Lower lobe of right lung (tissue), 2 donors: ENCODE measurements at regions not wholly inside any gene's neighbourhood (a gene's known extent, or its start where the extent isn't known, plus 50 kb on each side); places are given as distances from the start of the nearest gene placed in this dataset.
"Not testable (repeated sequence)": the region's sequence is repeated elsewhere in the genome, so short reads cannot be mapped to it uniquely, and the experiment has no call there.

Experiments used
- ATAC-seq, 2 donors: fragments of 200-7000 bp; cut with Tn5 transposase; one replicate each; pipeline ENCODE4 v1.9.1; 2020 to 2022; ENCODE audit warnings: mild to moderate bottlenecking in 2 of 2, moderate library complexity in 2 of 2
- DNase-seq: peaks from one replicate; pipeline ENCODE4 v3.0.0-alpha.2; 2020
- H3K27ac ChIP-seq: fragments of 200-600 bp; one replicate; pipeline ENCODE4 v1.8.0; 2022
- H3K27me3 ChIP-seq: fragments of 200-600 bp; one replicate; pipeline ENCODE4 v1.8.0; 2022; ENCODE audit warnings: low read depth
- H3K36me3 ChIP-seq: fragments of 200-600 bp; one replicate; pipeline ENCODE4 v1.8.0; 2022; ENCODE audit warnings: mild to moderate bottlenecking
- H3K4me1 ChIP-seq: fragments of 200-600 bp; one replicate; pipeline ENCODE4 v1.8.0; 2022
- H3K4me3 ChIP-seq: fragments of 200-600 bp; one replicate; pipeline ENCODE4 v1.8.0; 2022; ENCODE audit warnings: mild to moderate bottlenecking
- H3K9me3 ChIP-seq: fragments of 200-600 bp; one replicate; pipeline ENCODE4 v1.8.0; 2022
- CTCF ChIP-seq: fragments of 200-600 bp; IDR thresholded peaks from one replicate; pipeline ENCODE4 v1.8.0; 2022; ENCODE audit warnings: antibody characterized with exemption, mild to moderate bottlenecking
- intact Hi-C: fragments of 100-400 bp; cut with DNase I; formaldehyde crosslinking; loops from one replicate; pipeline ENCODE4 v1.11.0; 2022
- donor health status: DM: no; HTN: yes; CAD: no; lungs with severe emphysema.

GRCh38 chr5:174558190-174558589 is 166.2 kb upstream of the MSX2 start:
- H3K9me3 ChIP-seq, result no peaks in the 10 kb centered on the region
- H3K36me3 ChIP-seq, result no peaks in the 10 kb centered on the region
- ATAC-seq (no peak), DNase-seq (no peak)
- intact Hi-C loops, result no loop called here
- no peak overlapping the region for H3K27ac ChIP-seq
- TF ChIP-seq CTCF, result no peak
- peaks cover 16% of the 10 kb centered on the region for H3K27me3 ChIP-seq
- H3K4me1 ChIP-seq, result no peaks in the 10 kb centered on the region
- no peak overlapping the region for H3K4me3 ChIP-seq

- DNase-seq (no peak), ATAC-seq (no peak)
- Histone ChIP-seq H3K27ac (no peak overlapping the region), H3K36me3 (no peaks in the 10 kb centered on the region), H3K27me3 (peaks cover 17% of the 10 kb centered on the region), H3K4me3 (no peak overlapping the region), H3K4me1 (no peaks in the 10 kb centered on the region), H3K9me3 (no peaks in the 10 kb centered on the region)
- intact Hi-C loops, result no loop called here
- no peak for TF ChIP-seq CTCF
Measured at GRCh38 chr5:174559141-174559540, 165.2 kb upstream of the MSX2 start.

GRCh38 chr5:174559566-174560090 is 164.8 kb upstream of the MSX2 start:
- peaks cover 17% of the 10 kb centered on the region for H3K27me3 ChIP-seq
- no peak for ATAC-seq
- no peak overlapping the region for H3K27ac ChIP-seq
- no peak for TF ChIP-seq CTCF
- intact Hi-C loops, result no loop called here
- H3K9me3 ChIP-seq, result no peaks in the 10 kb centered on the region
- no peak for DNase-seq
- H3K4me1 ChIP-seq, result no peaks in the 10 kb centered on the region
- no peak overlapping the region for H3K4me3 ChIP-seq
- H3K36me3 ChIP-seq, result no peaks in the 10 kb centered on the region

GRCh38 chr5:174560861-174561260 is 163.5 kb upstream of the MSX2 start:
- intact Hi-C loops, result no loop called here
- ATAC-seq (no peak), DNase-seq (no peak)
- Histone ChIP-seq H3K4me1 (no peaks in the 10 kb centered on the region), H3K27me3 (peaks cover 17% of the 10 kb centered on the region), H3K36me3 (no peaks in the 10 kb centered on the region), H3K27ac (no peak overlapping the region), H3K9me3 (no peaks in the 10 kb centered on the region), H3K4me3 (no peak overlapping the region)
- no peak for TF ChIP-seq CTCF

- H3K4me3 ChIP-seq, H3K27ac ChIP-seq, H3K4me1 ChIP-seq, H3K36me3 ChIP-seq, ATAC-seq, DNase-seq, H3K9me3 ChIP-seq, intact Hi-C loops: not testable (repeated sequence)
- H3K27me3 ChIP-seq, result peaks cover 17% of the 10 kb centered on the region
Measured at GRCh38 chr5:174563040-174563439, 161.3 kb upstream of the MSX2 start.

- ATAC-seq, result no peak
- no peak for TF ChIP-seq CTCF
- H3K27ac ChIP-seq, result no peak overlapping the region
- H3K36me3 ChIP-seq, result no peaks in the 10 kb centered on the region
- H3K9me3 ChIP-seq, result no peaks in the 10 kb centered on the region
- peaks cover 17% of the 10 kb centered on the region for H3K27me3 ChIP-seq
- H3K4me3 ChIP-seq, result no peak overlapping the region
- DNase-seq, result no peak
- H3K4me1 ChIP-seq, result no peaks in the 10 kb centered on the region
- intact Hi-C loops, result no loop called here
Measured at GRCh38 chr5:174563899-174564298, 160.5 kb upstream of the MSX2 start.
